Breast epithelium (tissue), 4 donors: ENCODE measurements at regions not wholly inside any gene's neighbourhood (a gene's known extent, or its start where the extent isn't known, plus 50 kb on each side); places are given as distances from the start of the nearest gene placed in this dataset.

Source experiments
- DNase-seq, 2 donors: peaks; one replicate each; pipeline ENCODE4 v3.0.0-alpha.2; 2019; ENCODE audit warnings: low spot score in 2 of 2
- H3K27ac ChIP-seq, 2 donors: fragments of 200-600 bp; sonication (generic) in 1 of 2; one replicate each; pipeline ENCODE4 v1.5.1; 2016 to 2019; ENCODE audit warnings: mild to moderate bottlenecking in 1 of 2
- H3K27me3 ChIP-seq, 2 donors: fragments of 200-600 bp; sonication (generic) in 1 of 2; one replicate each; pipeline versions ENCODE4 v1.5.1 to v1.6.0; 2017 to 2019; ENCODE audit warnings: control low read depth in 1 of 2, mild to moderate bottlenecking in 1 of 2
- H3K36me3 ChIP-seq: fragments of 200-600 bp; one replicate; pipeline ENCODE4 v1.5.1; 2019
- H3K4me1 ChIP-seq, 2 donors: fragments of 200-600 bp; sonication (generic); one replicate each; pipeline ENCODE4 v1.5.1; 2016 to 2019; ENCODE audit warnings: control low read depth in 1 of 2
- H3K4me3 ChIP-seq, 3 donors: fragments of 200-600 bp; sonication (generic); 1 replicate in 2 of 3; 2 replicates in 1 of 3; pipeline ENCODE4 v1.5.1; 2016 to 2019; ENCODE audit warnings: mild to moderate bottlenecking in 3 of 3, moderate library complexity in 2 of 3
- H3K9me3 ChIP-seq, 2 donors: fragments of 200-600 bp; sonication (generic) in 1 of 2; one replicate each; pipeline ENCODE4 v1.5.1; 2016 to 2019; ENCODE audit warnings: control low read depth in 1 of 2
- POLR2A ChIP-seq: fragments of 450-650 bp; IDR thresholded peaks from one replicate; pipeline ENCODE4 v1.6.1; 2016; ENCODE audit warnings: antibody characterized with exemption, mild to moderate bottlenecking, moderate library complexity
- POLR2AphosphoS5 ChIP-seq, 3 donors: sonication (generic); formaldehyde crosslinking; IDR thresholded peaks; one replicate each; pipeline ENCODE4 v1.6.1; 2017; ENCODE audit warnings: antibody characterized with exemption in 3 of 3
- intact Hi-C: fragments of 100-400 bp; cut with DNase I; formaldehyde crosslinking; loops from one replicate; pipeline ENCODE4 v1.15.1; 2023; ENCODE audit warnings: low total_unique reads
- TF ChIP-seq, protein P1 (sequence below), 3 donors: fragments of 450-650 bp; IDR thresholded peaks; one replicate each; pipeline ENCODE4 v1.5.1; 2016 to 2017; ENCODE audit warnings: antibody characterized with exemption in 3 of 3, mild to moderate bottlenecking in 3 of 3, moderate library complexity in 3 of 3

DNA sequence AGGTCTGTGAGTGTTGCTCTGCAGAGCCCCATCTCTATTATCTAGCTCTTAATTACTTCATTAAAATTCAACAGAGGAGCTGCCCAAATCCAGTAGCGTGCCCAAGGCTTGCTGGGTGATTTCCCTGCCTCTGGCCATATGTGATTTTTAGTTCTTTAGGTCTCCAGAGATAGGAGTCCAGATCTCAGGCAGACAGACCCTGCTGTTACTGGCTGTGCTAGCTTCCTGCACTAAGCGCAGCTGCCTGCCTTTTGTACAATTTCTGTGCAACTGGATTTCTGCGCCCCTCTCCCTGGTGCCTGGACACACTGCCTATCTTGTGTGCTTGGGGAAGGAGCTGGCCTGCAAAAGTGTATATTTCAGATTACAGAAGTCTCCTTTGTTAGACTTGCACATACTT is 136.5 kb downstream of the TDRD15 start:
- Histone ChIP-seq H3K27ac (no peak overlapping the region), H3K9me3 (no peaks in the 10 kb centered on the region), H3K27me3 (no peaks in the 10 kb centered on the region), H3K36me3 (no peaks in the 10 kb centered on the region), H3K4me1 (no peaks in the 10 kb centered on the region), H3K4me3 (no peak overlapping the region)
- TF ChIP-seq POLR2AphosphoS5 (IDR thresholded peaks at IDR 0.05) (no peak), POLR2A (no peak)
- TF ChIP-seq, protein P1, sequence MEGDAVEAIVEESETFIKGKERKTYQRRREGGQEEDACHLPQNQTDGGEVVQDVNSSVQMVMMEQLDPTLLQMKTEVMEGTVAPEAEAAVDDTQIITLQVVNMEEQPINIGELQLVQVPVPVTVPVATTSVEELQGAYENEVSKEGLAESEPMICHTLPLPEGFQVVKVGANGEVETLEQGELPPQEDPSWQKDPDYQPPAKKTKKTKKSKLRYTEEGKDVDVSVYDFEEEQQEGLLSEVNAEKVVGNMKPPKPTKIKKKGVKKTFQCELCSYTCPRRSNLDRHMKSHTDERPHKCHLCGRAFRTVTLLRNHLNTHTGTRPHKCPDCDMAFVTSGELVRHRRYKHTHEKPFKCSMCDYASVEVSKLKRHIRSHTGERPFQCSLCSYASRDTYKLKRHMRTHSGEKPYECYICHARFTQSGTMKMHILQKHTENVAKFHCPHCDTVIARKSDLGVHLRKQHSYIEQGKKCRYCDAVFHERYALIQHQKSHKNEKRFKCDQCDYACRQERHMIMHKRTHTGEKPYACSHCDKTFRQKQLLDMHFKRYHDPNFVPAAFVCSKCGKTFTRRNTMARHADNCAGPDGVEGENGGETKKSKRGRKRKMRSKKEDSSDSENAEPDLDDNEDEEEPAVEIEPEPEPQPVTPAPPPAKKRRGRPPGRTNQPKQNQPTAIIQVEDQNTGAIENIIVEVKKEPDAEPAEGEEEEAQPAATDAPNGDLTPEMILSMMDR (IDR thresholded peaks at IDR 0.05): no peak
- DNase-seq: no peak
- intact Hi-C loops: no loop called here

DNA sequence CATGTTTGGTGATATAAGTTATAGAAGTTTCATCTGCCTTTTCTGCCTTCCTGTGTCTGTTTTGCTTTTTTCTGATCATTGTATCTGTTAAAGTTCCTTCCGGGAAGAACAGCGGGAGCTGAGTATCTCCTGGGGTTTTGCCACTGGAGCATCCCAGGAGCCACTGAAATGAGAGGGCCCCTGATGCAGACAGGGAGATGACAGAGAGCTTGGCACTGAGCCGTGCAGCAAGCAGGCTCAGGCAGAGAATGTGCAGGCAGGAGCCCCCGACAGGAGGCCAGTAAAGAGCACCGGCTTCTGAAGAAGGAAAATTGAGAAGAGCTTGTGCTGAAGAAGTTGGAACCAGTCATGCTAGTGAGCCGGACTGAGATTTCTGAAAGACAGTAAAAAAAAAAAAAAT is 137.8 kb downstream of the TDRD15 start:
- Histone ChIP-seq H3K4me1 (no peaks in the 10 kb centered on the region), H3K4me3 (no peak overlapping the region), H3K27me3 (no peaks in the 10 kb centered on the region), H3K27ac (no peak overlapping the region), H3K36me3 (no peaks in the 10 kb centered on the region), H3K9me3 (no peaks in the 10 kb centered on the region)
- intact Hi-C loops: no loop called here
- TF ChIP-seq, protein P1 (IDR thresholded peaks at IDR 0.05): no peak
- TF ChIP-seq POLR2AphosphoS5 (IDR thresholded peaks at IDR 0.05): no peak
- TF ChIP-seq POLR2A: no peak
- DNase-seq: no peak

DNA sequence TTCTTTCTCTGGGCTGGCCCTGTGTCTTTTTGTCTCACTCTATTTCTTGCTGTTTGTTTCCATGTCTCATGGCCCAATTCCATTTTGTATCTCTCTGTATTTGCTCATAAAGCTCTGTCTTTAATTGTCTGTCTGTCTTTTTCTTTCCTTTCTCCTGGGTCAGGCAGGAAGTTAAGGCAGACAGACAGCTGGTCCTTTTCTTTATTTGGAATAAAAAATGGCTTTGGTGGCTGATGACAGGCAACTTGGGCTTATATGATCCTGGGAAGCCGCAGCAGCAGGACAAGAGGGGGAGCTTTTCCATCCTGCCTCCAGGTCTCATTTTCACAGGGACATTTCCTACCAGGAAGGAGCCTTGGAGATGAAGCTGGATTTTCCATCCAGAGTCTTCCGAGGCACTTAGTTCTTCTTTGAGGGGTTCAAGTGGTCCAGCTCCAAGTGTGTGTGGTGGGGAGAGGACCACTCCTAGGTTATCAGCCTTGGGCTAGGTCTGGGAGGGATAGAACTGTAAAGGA is 138.7 kb downstream of the TDRD15 start:
- H3K36me3 ChIP-seq: no peaks in the 10 kb centered on the region
- H3K27me3 ChIP-seq: no peaks in the 10 kb centered on the region
- DNase-seq: no peak
- H3K4me1 ChIP-seq: no peaks in the 10 kb centered on the region
- H3K27ac ChIP-seq: no peak overlapping the region
- no peak overlapping the region for H3K4me3 ChIP-seq
- intact Hi-C loops: no loop called here
- H3K9me3 ChIP-seq: no peaks in the 10 kb centered on the region
- TF ChIP-seq POLR2AphosphoS5 (IDR thresholded peaks at IDR 0.05): no peak
- TF ChIP-seq, protein P1 (IDR thresholded peaks at IDR 0.05): no peak
- no peak for TF ChIP-seq POLR2A

DNA sequence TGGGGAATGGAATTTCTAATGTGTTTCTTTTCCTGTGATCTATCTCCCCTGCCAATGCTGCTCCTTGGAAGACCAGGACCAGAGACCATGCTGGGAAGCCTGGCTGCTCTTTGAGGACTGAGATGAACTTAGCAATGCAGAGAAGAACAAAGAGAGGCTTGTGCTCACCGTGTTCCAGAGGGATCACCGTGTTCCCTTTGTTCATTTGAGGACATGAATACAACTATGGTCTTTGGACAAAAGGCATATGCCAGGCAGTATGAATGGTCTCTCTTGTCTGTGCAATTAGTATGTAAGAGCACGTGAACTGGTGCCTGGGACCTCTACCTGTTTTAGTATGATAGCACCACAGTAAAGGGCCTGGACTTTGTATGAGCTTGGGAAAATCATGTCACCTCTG is 139.9 kb downstream of the TDRD15 start:
- Histone ChIP-seq H3K4me3 (no peak overlapping the region), H3K27ac (no peak overlapping the region), H3K9me3 (no peaks in the 10 kb centered on the region), H3K27me3 (no peaks in the 10 kb centered on the region), H3K4me1 (no peaks in the 10 kb centered on the region), H3K36me3 (no peaks in the 10 kb centered on the region)
- DNase-seq: peak in 1 of 2 donors; percentile 59
- TF ChIP-seq POLR2AphosphoS5 (IDR thresholded peaks at IDR 0.05): no peak
- TF ChIP-seq, protein P1 (IDR thresholded peaks at IDR 0.05): no peak
- TF ChIP-seq POLR2A: no peak
- intact Hi-C loops: no loop called here

DNA sequence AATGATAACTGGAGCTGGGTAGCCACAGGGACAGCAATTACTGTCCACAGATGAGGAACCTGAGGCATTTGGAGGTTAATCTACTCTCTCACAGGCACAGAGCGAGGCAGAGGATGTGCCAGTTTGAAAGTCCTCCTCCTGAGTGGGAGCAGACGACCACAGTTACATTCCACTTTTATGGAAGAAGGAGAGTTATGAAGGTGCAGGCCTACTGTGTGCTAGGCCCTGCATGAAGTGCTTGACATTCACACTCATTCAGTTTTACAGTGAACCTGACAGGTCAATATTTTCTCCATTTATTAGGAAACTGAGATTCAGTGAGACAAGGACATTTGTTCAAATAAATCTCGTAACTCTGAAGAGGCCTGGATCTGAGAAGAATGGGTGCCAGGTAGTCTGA is 142.0 kb downstream of the TDRD15 start:
- Histone ChIP-seq H3K27me3 (no peaks in the 10 kb centered on the region), H3K4me3 (no peak overlapping the region), H3K9me3 (no peaks in the 10 kb centered on the region), H3K4me1 (no peaks in the 10 kb centered on the region), H3K27ac (no peak overlapping the region), H3K36me3 (no peaks in the 10 kb centered on the region)
- intact Hi-C loops: no loop called here
- TF ChIP-seq, protein P1 (IDR thresholded peaks at IDR 0.05): no peak
- TF ChIP-seq POLR2A: no peak
- TF ChIP-seq POLR2AphosphoS5 (IDR thresholded peaks at IDR 0.05): no peak
- no peak for DNase-seq
